ENCODE measurements at regions not wholly inside any gene's neighbourhood (a gene's known extent, or its start where the extent isn't known, plus 50 kb on each side); places are given as distances from the start of the nearest gene placed in this dataset.

- no peak for TF ChIP-seq CTCF (IDR thresholded peaks at IDR 0.05)
- TF ChIP-seq POLR2A (IDR thresholded peaks at IDR 0.05), result no peak
These were observed 114.0 kb upstream of the BASP1 start for GRCh38 chr5:17103461-17103860.

Data from upper lobe of left lung (tissue), 4 donors.